ENCODE measurements at regions not wholly inside any gene's neighbourhood (a gene's known extent, or its start where the extent isn't known, plus 50 kb on each side); places are given as distances from the start of the nearest gene placed in this dataset.
"Not testable (repeated sequence)": the region's sequence is repeated elsewhere in the genome, so short reads cannot be mapped to it uniquely, and the experiment has no call there.

DNA sequence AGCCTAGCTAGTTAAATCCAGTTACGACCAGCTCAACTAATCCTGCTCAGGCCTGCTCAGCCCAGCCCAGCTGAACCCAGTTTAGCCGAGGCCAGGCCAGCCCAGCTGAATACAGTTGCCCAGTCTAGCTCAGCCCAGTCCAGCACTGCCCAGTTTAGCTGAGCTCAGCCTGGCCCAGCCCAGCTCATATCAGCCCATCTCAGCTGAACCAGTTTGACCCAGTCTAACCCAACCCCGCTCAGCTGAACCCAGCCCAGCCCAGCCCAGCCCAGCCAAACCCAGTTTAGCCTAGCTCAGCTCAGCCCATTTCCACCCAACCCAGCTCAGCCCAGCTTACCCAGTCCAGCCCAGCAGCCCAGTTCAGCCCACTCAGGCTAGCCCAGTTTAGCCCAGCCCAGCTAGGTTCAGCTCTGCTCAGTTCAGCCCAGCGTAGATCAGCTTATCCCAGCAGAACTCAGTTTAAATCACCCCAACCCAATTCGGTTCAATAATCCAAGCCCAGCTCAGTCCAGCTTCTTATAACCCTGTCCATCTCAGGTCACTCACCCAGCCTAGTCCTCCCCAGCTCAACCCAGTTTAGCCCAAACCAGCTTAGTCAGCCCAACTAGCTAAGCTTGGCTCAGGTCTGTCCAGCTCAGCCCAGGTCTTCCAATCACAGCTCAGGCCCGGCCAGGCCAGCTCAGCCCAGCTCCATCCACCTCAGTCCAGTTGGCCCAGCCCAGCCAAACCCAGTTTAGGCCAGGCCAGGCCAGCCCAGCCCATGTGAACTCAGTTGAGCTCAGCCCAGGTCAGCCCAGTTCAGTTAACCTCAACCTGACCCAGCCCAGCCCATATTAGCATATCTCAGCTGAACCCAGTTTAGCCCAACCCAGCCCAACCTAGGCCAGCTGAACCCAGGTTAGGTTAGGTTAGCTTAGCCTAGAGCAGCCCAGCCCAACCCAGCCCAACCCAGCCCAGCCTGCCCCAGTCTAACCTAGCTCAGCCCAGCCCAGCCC, 76.7 kb downstream of the TMEM121 start (continued):
- no peak for TF ChIP-seq ZNF253 (CRISPR knock-in tag; IDR thresholded peaks at IDR 0.05; ENCODE audit: borderline replicate concordance)
- no peak for TF ChIP-seq ZNF766 (CRISPR knock-in tag; IDR thresholded peaks at IDR 0.05; ENCODE audit: borderline replicate concordance)

DNA sequence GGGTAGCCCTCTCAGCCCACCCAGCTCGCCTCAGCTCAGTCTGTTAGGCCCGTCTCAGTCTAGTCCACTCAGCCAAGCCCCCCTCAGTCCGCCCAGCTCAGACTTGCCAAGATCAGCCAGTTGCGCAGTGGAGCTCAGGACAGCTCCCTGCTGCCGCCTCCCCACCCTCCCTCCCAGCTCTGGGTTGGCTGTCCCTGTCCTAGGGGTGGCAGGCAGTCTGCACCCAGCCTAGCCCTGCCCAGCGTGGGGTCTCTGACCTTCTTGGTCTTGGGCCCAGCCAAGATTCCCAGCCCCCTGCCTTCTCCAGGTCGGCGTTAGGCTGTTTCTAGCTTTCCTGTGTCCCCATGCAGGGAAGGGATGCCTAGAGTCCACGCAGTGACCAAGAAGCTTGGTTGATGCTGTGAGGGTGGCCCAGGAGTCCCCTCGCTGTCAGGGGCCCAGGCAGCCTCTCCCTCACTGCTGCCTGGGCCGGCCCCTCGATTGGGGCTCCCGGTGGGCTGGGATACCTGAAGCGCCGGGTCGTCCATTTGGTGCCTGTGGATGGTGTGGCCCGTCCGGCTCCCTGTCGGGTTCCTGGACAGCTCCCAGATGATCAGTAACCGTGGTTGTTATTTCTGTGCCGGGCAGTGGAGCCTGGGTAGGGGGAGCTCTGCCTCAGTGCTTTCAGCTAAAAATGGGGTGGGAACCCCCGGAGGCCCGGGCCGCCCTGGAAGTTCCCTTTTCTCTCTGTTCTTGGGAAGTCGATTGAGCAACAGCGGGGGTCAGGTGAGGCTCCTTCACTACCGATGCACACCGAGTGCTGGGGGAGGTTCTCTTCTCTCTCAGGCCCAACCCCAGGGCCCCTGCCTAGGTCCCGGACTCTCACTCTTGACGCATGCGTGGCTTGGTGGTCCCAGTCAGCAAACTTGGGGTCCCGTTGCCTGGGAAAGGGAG, 78.4 kb downstream of the TMEM121 start:
- H4K20me1 ChIP-seq (ENCODE audit: insufficient read depth, low read length); H3K27ac ChIP-seq (ENCODE audit: extremely low read length, insufficient read depth, low read length); ATAC-seq; BruUV-seq (replicated peaks); H3K79me2 ChIP-seq (ENCODE audit: insufficient read depth, low read length); CTCF ChIA-PET (ENCODE audit: low intra/inter-chr PET ratio, low total read pairs); H3K9ac ChIP-seq (ENCODE audit: insufficient read depth, low read depth, low read length); FAIRE-seq; H2AFZ ChIP-seq (ENCODE audit: low read length); H3K4me3 ChIP-seq (replicated peaks in 1 of 3; ENCODE audit: insufficient read depth in 1 of 3, low read depth in 2 of 3, low read length in 3 of 3); H3K9me3 ChIP-seq (ENCODE audit: low read length); H3K4me2 ChIP-seq (ENCODE audit: low read depth, low read length); POLR2A ChIA-PET; in situ Hi-C loops (cut with HindIII; ENCODE audit: extremely low pct_ligation_motif_present, low pct_unique_long_range_greater_than_20kb); intact Hi-C loops (cut with micrococcal nuclease; ENCODE audit: unreplicated experiment); H3K36me3 ChIP-seq (replicated peaks in 1 of 2; ENCODE audit: control insufficient read depth in 1 of 2, insufficient read depth in 2 of 2, low read length in 2 of 2); H3K4me1 ChIP-seq (ENCODE audit: insufficient read depth, low read length); DNase-seq (ENCODE audit: low spot score): not testable (repeated sequence)
- WGBS (ENCODE audit: low lambda C conversion rate) = 0% methylated on average over 1 of the region's 32 CpGs
- H3K27me3 ChIP-seq (ENCODE audit: control insufficient read depth in 1 of 2, insufficient read depth in 2 of 2, low read length in 2 of 2) = peaks cover 2 to 26% of the 10 kb centered on the region in 2 experiments; a peak in 4 of 5 replicates

All from HepG2 (cell line).